Mucosa of descending colon (tissue), 3 donors: ENCODE measurements at regions not wholly inside any gene's neighbourhood (a gene's known extent, or its start where the extent isn't known, plus 50 kb on each side); places are given as distances from the start of the nearest gene placed in this dataset.

Source experiments
- ATAC-seq: fragments of 200-7000 bp; cut with Tn5 transposase; one replicate; pipeline ENCODE4 v1.9.1; 2020; ENCODE audit warnings: mild to moderate bottlenecking, moderate library complexity
- DNase-seq, 3 donors: peaks; one replicate each; pipeline ENCODE4 v3.0.0-alpha.2; 2020
- H3K36me3 ChIP-seq: fragments of 200-600 bp; one replicate; pipeline ENCODE4 v1.8.0; 2021; ENCODE audit warnings: low read depth, mild to moderate bottlenecking
- H3K4me1 ChIP-seq: fragments of 200-600 bp; one replicate; pipeline ENCODE4 v1.8.0; 2021; ENCODE audit warnings: low read depth, mild to moderate bottlenecking
- H3K4me3 ChIP-seq: fragments of 200-600 bp; one replicate; pipeline ENCODE4 v1.8.0; 2021; ENCODE audit warnings: mild to moderate bottlenecking
- H3K9me3 ChIP-seq: fragments of 200-600 bp; one replicate; pipeline ENCODE4 v1.8.0; 2021; ENCODE audit warnings: mild to moderate bottlenecking
- CTCF ChIP-seq: fragments of 200-600 bp; IDR thresholded peaks from one replicate; pipeline ENCODE4 v1.8.0; 2022; ENCODE audit warnings: antibody characterized with exemption, mild to moderate bottlenecking
- intact Hi-C, 2 donors: fragments of 100-400 bp; cut with DNase I in 1 of 2; cut with micrococcal nuclease in 1 of 2; formaldehyde crosslinking; loops; one replicate each; pipeline versions ENCODE4 v1.11.0 to v1.11.1; 2022; cut with DNase I, micrococcal nuclease
- donor health status: DM: no; HTN: no; CAD: no; lungs with moderate emphysema.
- donor health status: DM: no; HTN: no; CAD: no.
- donor health status: DM: no; HTN: yes; CAD: no.

- intact Hi-C loops, result loop anchor here (5.0 to 10.0 kb wide), 2 partner anchors 95 to 97 kb away; no protein-coding TSS in a partner anchor
- H3K4me3 ChIP-seq, result no peak overlapping the region
- H3K36me3 ChIP-seq, result no peaks in the 10 kb centered on the region
- no peaks in the 10 kb centered on the region for H3K9me3 ChIP-seq
- TF ChIP-seq CTCF, result no peak
- ATAC-seq, result no peak
- no peak for DNase-seq
- H3K4me1 ChIP-seq, result no peaks in the 10 kb centered on the region
These were observed 110.3 kb upstream of the TRABD2B start for GRCh38 chr1:48107516-48107915.

GRCh38 chr1:48106049-48106448 is 108.9 kb upstream of the TRABD2B start:
- no peak for ATAC-seq
- no peaks in the 10 kb centered on the region for H3K9me3 ChIP-seq
- intact Hi-C loops, result loop anchor here (5.0 to 10.0 kb wide), 2 partner anchors 96 to 99 kb away; no protein-coding TSS in a partner anchor
- no peak for DNase-seq
- TF ChIP-seq CTCF, result no peak
- H3K4me1 ChIP-seq, result no peaks in the 10 kb centered on the region
- no peaks in the 10 kb centered on the region for H3K36me3 ChIP-seq
- no peak overlapping the region for H3K4me3 ChIP-seq

GRCh38 chr1:48105165-48105564 is 108.0 kb upstream of the TRABD2B start:
- intact Hi-C loops, result loop anchor here (5.0 to 10.0 kb wide), 2 partner anchors 97 to 100 kb away; no protein-coding TSS in a partner anchor
- ATAC-seq (no peak), DNase-seq (no peak)
- Histone ChIP-seq H3K4me1 (no peaks in the 10 kb centered on the region), H3K9me3 (no peaks in the 10 kb centered on the region), H3K4me3 (no peak overlapping the region), H3K36me3 (no peaks in the 10 kb centered on the region)
- no peak for TF ChIP-seq CTCF

- TF ChIP-seq CTCF, result no peak
- Histone ChIP-seq H3K36me3 (no peaks in the 10 kb centered on the region), H3K4me1 (no peaks in the 10 kb centered on the region), H3K9me3 (no peaks in the 10 kb centered on the region), H3K4me3 (no peak overlapping the region)
- no peak for DNase-seq
- no peak for ATAC-seq
- intact Hi-C loops, result loop anchor here in 1 of 2 donors (10.0 kb wide), 1 partner anchor 101 kb away; no protein-coding TSS in a partner anchor
These were observed 106.3 kb upstream of the TRABD2B start for GRCh38 chr1:48103495-48103894.

- Histone ChIP-seq H3K9me3 (no peaks in the 10 kb centered on the region), H3K4me3 (no peak overlapping the region), H3K4me1 (no peaks in the 10 kb centered on the region), H3K36me3 (no peaks in the 10 kb centered on the region)
- ATAC-seq (no peak), DNase-seq (no peak)
- TF ChIP-seq CTCF, result no peak
- intact Hi-C loops, result loop anchor here in 1 of 2 donors (10.0 kb wide), 1 partner anchor 102 kb away; no protein-coding TSS in a partner anchor
These were observed 105.6 kb upstream of the TRABD2B start for GRCh38 chr1:48102766-48103165.
